Activated T-cell treated with anti-CD3 and anti-CD28 coated beads for 48 hours (primary cell): ENCODE measurements at regions not wholly inside any gene's neighbourhood (a gene's known extent, or its start where the extent isn't known, plus 50 kb on each side); places are given as distances from the start of the nearest gene placed in this dataset.
"Not testable (repeated sequence)": the region's sequence is repeated elsewhere in the genome, so short reads cannot be mapped to it uniquely, and the experiment has no call there.

ENCODE experiments used
- DNase-seq: peaks from one replicate; pipeline ENCODE4 v3.0.0-alpha.2; 2020; ENCODE audit warnings: low read depth

- no peak for DNase-seq
Measured at GRCh38 chr13:50130123-50130946, 115.1 kb downstream of the KCNRG start.

GRCh38 chr13:50131920-50132903, 117.0 kb downstream of the KCNRG start:
- DNase-seq = no peak

GRCh38 chr13:50132904-50133357, 117.7 kb downstream of the KCNRG start:
- DNase-seq = no peak

- no peak for DNase-seq
Measured at GRCh38 chr13:50133358-50133953, 118.2 kb downstream of the KCNRG start.

- DNase-seq = no peak
Measured at GRCh38 chr13:50136226-50136625, 121.0 kb downstream of the KCNRG start.

GRCh38 chr13:50136678-50137077, 121.4 kb downstream of the KCNRG start:
- DNase-seq = no peak

GRCh38 chr13:50139435-50139934, 124.2 kb downstream of the KCNRG start:
- DNase-seq = not testable (repeated sequence)

GRCh38 chr13:50140153-50140552, 124.9 kb downstream of the KCNRG start:
- no peak for DNase-seq

GRCh38 chr13:50140581-50141374, 125.5 kb downstream of the KCNRG start:
- DNase-seq = no peak

- DNase-seq = no peak
Measured at GRCh38 chr13:50141375-50141975, 126.2 kb downstream of the KCNRG start.

- DNase-seq = no peak
Measured at GRCh38 chr13:50144246-50145160, 129.3 kb downstream of the KCNRG start.

GRCh38 chr13:50149214-50149613, 134.0 kb downstream of the KCNRG start:
- DNase-seq = no peak

GRCh38 chr13:50149932-50150331, 134.7 kb downstream of the KCNRG start:
- no peak for DNase-seq

- DNase-seq = no peak
Measured at GRCh38 chr13:50152224-50152623, 137.0 kb downstream of the KCNRG start.

GRCh38 chr13:50152655-50153309, 137.5 kb downstream of the KCNRG start:
- DNase-seq = no peak

GRCh38 chr13:50153401-50153800, 138.2 kb downstream of the KCNRG start:
- no peak for DNase-seq

- no peak for DNase-seq
Measured at GRCh38 chr13:50153876-50154275, 138.6 kb downstream of the KCNRG start.

GRCh38 chr13:50154697-50155096, 139.5 kb downstream of the KCNRG start:
- no peak for DNase-seq

- DNase-seq = no peak
Measured at GRCh38 chr13:50156140-50156539, 140.9 kb downstream of the KCNRG start.
